Stimulated activated CD4-positive, alpha-beta T cell treated with anti-CD3 and anti-CD28 coated beads, Interleukin-2, amount 100 ng/mL, for 48 hours (primary cell): ENCODE measurements at regions not wholly inside any gene's neighbourhood (a gene's known extent, or its start where the extent isn't known, plus 50 kb on each side); places are given as distances from the start of the nearest gene placed in this dataset.

ENCODE experiments used
- DNase-seq, 2 donors: peaks; one replicate each; pipeline ENCODE4 v3.0.0-alpha.2; 2020

- no peak for DNase-seq
Observed at GRCh38 chr2:38202713-38203445, 126.9 kb upstream of the CYP1B1 start.

DNA sequence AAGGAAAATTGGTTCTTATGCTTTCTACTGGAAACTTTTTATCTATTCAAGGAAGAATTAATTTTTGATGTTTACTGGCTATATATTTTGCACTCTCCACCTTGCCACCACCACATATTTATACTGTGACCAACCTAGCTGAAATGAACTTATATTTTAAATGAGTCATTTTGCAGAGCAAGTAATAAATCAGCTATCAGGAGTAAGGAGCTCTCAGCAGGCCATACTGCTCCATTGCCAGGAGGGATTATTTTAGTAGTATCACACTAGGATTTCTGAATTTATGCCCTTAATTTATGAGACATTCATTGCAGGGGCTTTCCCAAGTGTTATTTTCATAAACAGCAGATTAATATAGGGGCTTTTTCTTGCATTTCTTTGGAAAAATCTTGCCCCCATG is 125.8 kb upstream of the CYP1B1 start:
- no peak for DNase-seq

- DNase-seq, result no peak
Observed at GRCh38 chr2:38200598-38200997, 124.6 kb upstream of the CYP1B1 start.

- DNase-seq, result no peak
Observed at GRCh38 chr2:38199127-38199526, 123.2 kb upstream of the CYP1B1 start.

DNA sequence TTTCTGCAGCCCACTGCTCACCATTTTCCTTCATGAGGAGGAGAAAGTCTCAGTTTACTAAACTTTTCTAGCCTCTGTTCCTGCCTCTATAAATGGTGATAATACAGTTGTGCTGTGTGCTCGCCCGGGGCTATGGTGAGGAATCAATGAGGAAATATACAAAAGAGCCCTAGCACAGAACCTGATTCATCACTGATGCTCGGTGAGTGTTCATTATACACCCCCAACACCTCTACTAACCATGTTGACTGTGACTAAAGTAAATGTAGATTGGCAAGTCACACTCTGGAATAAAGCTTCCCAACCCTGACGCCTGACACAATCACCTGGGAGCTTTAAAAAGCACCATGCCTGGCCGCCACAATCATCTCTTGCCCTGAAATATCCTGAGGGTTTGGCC is 118.8 kb upstream of the CYP1B1 start:
- DNase-seq, result no peak

- DNase-seq, result no peak
Observed at GRCh38 chr2:38192976-38193375, 117.0 kb upstream of the CYP1B1 start.

DNA sequence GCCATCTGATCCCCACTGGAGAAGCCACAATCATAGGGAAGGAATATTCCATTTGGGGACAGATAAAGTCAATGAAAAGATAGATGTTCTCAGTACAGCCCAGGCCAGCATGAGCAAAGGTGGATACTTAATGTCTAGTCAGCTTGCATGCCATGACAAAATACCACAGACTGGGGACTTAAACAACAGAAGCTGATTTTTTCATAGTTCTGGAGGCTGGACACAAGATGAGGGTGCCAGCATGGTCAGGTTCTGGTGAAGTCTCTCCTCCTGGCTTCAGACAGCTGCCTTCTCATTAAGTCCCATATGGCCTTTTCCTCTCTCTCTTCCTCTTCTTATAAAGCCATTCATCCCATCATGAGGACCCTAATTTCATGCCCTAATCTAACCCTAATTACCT is 116.1 kb upstream of the CYP1B1 start:
- no peak for DNase-seq

DNA sequence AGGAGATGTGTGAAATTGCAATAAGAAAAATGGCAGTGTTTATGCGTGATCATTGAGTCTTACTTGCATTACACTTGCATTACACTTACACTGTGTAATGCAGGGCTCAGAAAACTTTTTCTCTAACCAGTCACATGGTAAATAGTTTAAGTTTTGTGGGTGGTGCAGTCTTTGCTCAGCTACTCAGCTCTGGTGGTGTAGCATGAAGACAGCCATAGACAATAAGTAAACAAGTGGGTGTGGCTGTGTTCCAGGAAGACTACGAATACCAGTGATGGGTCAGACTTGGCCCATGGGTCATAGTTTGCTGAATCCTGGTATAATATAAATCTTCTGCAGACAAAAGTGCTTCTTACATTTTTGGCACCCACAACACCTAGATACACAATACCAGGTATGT is 115.6 kb upstream of the CYP1B1 start:
- no peak for DNase-seq

DNA sequence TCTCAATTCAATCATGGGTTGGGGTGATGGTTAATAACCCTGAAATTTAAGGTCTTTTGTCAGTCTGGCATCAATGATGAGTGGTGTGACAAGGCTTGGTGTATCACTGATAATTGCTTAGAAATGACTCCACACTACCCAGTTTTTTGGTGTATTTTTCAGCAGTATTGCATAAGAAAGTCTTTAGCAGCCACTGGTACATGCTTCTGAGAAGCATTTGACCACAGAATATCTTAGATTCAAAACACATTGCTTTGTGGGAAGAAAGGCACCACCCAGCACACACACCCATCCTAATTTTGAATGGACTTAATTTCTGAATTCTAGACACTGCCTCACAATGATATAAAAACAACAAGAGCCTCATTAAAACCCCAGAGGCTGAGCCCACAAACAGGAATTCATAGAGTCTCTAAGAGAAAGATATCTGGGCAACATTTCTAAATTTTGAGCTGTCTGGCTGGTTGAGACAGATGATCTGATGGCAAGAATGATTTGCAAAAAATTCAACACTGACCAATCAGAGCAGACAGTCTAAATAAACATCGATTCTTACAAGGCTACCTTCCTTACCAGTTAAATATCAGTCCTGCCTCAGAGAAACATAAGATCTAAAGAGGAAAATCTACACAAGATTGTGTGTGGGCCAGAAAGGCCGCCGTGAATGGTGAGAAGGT is 114.7 kb upstream of the CYP1B1 start:
- no peak for DNase-seq

GRCh38 chr2:38187541-38188011 is 111.6 kb upstream of the CYP1B1 start:
- no peak for DNase-seq

GRCh38 chr2:38185012-38185491 is 109.1 kb upstream of the CYP1B1 start:
- DNase-seq, result no peak

GRCh38 chr2:38182492-38183003 is 106.6 kb upstream of the CYP1B1 start:
- no peak for DNase-seq

DNA sequence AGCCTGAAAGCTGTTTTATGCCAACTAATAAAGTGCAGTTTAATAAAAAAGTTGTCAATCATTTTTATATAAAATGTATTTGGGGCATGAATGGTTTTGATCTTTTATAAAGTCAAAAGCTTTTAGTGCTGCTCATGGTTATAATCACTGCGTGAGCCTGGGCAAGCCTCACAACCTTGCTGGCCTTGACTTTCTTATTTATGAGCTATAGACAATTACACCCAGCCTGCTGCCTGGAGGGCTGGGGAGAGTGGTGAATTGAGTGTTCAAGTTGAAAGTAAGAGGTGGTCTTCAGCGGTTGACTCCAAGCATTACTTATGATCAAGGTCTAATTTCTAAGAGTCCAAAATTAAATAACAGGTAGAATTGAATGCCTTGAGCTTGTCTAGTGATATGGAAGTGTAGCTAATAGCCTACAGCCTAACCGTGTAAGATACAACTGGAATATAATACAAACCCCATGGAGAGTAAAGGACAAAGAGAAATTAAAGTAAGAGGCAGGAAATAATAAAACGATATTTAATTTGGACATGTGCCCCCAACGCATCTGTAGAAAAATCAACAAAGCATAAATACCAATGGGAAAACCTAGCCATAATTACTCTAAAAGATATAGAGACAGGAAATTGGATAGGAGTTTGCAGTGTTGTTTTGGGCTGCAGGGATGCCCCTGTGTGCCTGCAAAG is 106.0 kb upstream of the CYP1B1 start:
- DNase-seq, result no peak

- no peak for DNase-seq
Observed at GRCh38 chr2:38180754-38181153, 104.8 kb upstream of the CYP1B1 start.

DNA sequence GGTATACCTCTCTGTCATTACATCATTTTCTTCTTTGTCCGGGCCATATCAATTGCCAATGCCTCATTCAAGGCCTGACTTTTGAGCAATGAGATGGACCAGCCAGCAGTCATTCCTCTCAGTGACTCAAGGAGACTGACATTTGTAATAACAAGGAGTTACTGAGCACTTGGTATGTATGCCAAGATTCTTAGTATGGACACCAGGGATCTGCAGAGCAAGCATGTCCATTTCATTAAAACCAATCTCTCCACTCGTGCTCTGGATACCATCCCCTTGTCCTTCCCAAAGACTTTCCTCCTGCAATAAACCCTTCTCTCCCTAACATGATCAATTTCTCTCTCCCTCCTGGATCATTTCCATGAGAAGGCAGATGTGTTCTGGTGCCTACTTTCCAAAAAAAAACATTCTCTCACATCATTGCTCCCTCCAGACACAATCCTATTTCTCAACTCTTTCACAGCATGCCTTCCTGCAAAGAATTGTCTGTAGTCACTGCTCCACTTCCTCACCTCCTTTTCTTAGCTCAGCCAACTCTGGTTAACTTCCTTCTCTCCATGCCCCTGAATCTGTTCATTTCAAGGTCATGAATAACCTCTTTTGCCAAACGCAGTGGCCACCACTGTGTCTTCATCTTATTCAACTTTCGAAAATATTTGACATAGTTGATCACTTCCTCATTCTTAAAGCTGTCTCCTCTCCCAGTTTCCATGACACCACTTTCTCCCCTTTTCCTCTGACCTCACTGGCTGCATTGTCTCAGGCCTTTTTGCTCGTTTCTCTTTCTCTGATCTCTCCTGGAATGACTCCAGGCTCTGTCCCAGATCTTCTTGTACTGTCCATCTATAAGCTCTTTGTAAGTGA is 102.8 kb upstream of the CYP1B1 start:
- no peak for DNase-seq

GRCh38 chr2:38178119-38178518 is 102.2 kb upstream of the CYP1B1 start:
- no peak for DNase-seq

DNA sequence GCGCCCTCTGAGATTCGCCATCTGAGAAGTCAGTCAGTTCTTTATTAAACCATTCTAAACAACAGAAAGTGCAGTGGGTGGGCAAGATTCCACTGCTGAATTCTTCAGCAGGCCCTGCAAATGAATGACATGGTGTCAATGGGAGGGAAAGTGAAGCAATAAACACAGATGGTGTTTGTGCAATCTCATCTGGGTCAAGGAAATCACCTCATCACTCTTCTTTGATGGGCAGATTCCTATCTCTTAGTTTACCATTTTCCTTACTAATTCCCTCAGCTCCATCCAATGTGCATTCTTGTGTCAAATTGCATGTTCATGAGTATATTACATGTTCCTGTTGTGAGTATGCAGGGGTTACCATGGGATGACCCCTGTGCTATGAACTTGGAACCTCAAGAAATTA is 100.7 kb upstream of the CYP1B1 start:
- no peak for DNase-seq

DNA sequence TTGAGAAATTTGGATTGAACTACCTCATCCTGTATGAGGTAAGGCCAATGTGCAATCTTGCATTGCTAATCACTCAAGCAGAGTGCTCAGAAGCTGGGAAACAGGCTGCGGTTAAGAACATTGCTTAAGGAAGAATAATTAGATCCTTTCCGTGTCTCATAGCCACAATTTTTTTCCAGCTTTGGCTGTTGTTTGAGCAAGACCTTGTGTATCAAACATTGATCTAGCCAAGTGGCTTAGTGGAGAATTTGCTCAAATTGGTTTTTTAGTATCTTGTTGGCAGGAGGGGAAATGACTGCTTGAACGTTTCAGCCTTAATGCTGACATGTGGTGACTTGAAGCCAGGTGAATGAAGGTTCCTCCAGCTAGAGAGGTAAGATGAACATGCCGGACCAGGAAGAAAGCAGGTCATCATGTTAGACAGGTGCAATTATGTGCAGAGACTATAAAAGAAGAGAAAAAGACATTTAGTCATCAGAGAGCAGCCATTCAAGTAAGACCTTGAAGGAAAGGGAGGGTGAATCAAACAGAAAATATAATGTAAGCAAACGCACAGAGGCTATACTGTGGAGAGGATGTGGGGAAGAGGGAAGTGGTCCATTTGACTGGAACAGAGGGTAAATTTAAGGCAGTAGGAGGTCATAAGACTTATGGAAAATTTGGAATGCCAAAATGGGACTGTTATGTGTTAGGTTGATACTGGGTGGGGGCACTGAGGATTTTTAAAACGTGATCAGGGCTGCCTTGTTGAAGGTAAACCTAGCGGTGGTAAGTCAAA is 98.9 kb upstream of the CYP1B1 start:
- no peak for DNase-seq

- DNase-seq, result no peak
Observed at GRCh38 chr2:38174131-38174530, 98.2 kb upstream of the CYP1B1 start.

DNA sequence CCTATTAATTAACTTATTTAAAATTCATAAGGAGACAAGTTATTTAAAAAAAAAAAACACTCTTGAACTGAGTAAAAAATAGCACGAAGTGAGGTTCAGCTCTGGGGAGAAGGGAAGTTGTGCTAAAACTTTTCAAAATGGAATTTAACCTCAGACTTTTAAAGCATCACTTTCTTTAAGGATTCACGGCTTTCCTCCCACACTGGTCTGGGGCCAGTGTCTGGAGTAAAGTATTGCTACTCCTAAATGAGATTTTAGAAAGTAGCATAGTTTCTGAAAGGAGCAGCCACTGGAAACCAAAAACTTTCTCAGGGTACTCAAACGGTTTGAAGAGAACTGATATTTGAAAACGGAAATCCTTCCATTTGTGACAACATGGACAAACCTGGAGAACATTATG is 97.7 kb upstream of the CYP1B1 start:
- no peak for DNase-seq

DNA sequence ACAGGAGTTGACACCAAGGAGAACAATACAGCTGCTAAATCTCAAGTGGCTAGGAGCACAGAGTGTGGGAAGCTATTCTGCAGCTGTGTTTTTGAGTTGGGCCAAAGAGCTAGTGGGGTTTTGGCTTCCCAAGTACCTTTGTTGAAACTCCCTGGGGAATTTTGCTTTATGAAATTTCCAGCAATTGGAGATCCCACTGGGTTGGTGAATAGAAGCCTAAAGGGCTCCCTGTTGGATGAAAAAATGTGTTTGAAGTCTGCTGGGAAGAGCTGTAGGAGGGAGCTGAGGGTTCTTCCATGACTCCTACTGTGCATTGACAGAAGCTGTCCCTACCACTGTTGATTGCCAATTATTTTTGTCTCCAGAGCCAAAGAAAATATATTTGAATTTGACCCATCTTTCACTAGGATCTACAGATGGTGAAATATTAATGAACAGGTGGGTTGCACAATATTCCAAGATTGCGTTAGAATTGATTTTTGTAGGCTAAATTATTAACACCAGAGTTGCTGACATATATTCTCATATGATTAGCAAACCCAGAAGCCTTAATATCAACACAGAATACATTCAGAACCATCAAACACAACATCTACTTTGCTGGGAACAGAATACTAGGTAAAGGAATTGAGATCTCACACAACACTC is 95.4 kb upstream of the CYP1B1 start:
- DNase-seq, result no peak
